ENCODE measurements at regions not wholly inside any gene's neighbourhood (a gene's known extent, or its start where the extent isn't known, plus 50 kb on each side); places are given as distances from the start of the nearest gene placed in this dataset.

- no peak overlapping the region for H3K4me3 ChIP-seq
- TF ChIP-seq CTCF (IDR thresholded peaks at IDR 0.05): no peak
- DNase-seq (ENCODE audit: low spot score): no peak
- no peak overlapping the region for H3K27ac ChIP-seq
These were observed 89.4 kb upstream of the TNFAIP3 start for GRCh38 chr6:137777687-137778075.

GRCh38 chr6:137779982-137780381 is 87.1 kb upstream of the TNFAIP3 start:
- no peak overlapping the region for H3K27ac ChIP-seq
- H3K4me3 ChIP-seq: no peak overlapping the region
- DNase-seq (ENCODE audit: low spot score): no peak
- no peak for TF ChIP-seq CTCF (IDR thresholded peaks at IDR 0.05)

- no peak overlapping the region for H3K27ac ChIP-seq
- no peak for DNase-seq (ENCODE audit: low spot score)
- no peak overlapping the region for H3K4me3 ChIP-seq
- no peak for TF ChIP-seq CTCF (IDR thresholded peaks at IDR 0.05)
These were observed 86.5 kb upstream of the TNFAIP3 start for GRCh38 chr6:137780447-137781034.

GRCh38 chr6:137781639-137782038 is 85.4 kb upstream of the TNFAIP3 start:
- no peak for TF ChIP-seq CTCF (IDR thresholded peaks at IDR 0.05)
- Histone ChIP-seq H3K27ac (no peak overlapping the region), H3K4me3 (no peak overlapping the region)
- no peak for DNase-seq (ENCODE audit: low spot score)

GRCh38 chr6:137782166-137783039 is 84.7 kb upstream of the TNFAIP3 start:
- DNase-seq (ENCODE audit: low spot score): no peak
- Histone ChIP-seq H3K27ac (no peak overlapping the region), H3K4me3 (no peak overlapping the region)
- no peak for TF ChIP-seq CTCF (IDR thresholded peaks at IDR 0.05)

GRCh38 chr6:137783710-137784109 is 83.3 kb upstream of the TNFAIP3 start:
- H3K27ac ChIP-seq: no peak overlapping the region
- no peak for TF ChIP-seq CTCF (IDR thresholded peaks at IDR 0.05)

GRCh38 chr6:137784583-137784982 is 82.5 kb upstream of the TNFAIP3 start:
- Histone ChIP-seq H3K4me3 (no peak overlapping the region), H3K27ac (no peak overlapping the region)
- DNase-seq (ENCODE audit: low spot score): no peak
- no peak for TF ChIP-seq CTCF (IDR thresholded peaks at IDR 0.05)

More at GRCh38 chr6:137783710-137784109, 83.3 kb upstream of the TNFAIP3 start:
- no peak overlapping the region for H3K4me3 ChIP-seq
- no peak for DNase-seq (ENCODE audit: low spot score)
